NCI-H460 (cell line): ENCODE measurements at regions not wholly inside any gene's neighbourhood (a gene's known extent, or its start where the extent isn't known, plus 50 kb on each side); places are given as distances from the start of the nearest gene placed in this dataset.

Source experiments
- DNase-seq: peaks from one replicate; pipeline ENCODE4 v3.0.0-alpha.2; 2016; ENCODE audit warnings: low read depth; ENCODE audit errors: extremely low read depth

GRCh38 chr6:21844120-21844917, 250.8 kb downstream of the SOX4 start:
- DNase-seq: no peak

- no peak for DNase-seq
These were observed 251.5 kb downstream of the SOX4 start for GRCh38 chr6:21845018-21845417.

GRCh38 chr6:21845439-21846140, 252.0 kb downstream of the SOX4 start:
- no peak for DNase-seq

- no peak for DNase-seq
These were observed 253.2 kb downstream of the SOX4 start for GRCh38 chr6:21846541-21847451.

GRCh38 chr6:21847711-21848480, 254.3 kb downstream of the SOX4 start:
- DNase-seq: no peak

- no peak for DNase-seq
These were observed 257.1 kb downstream of the SOX4 start for GRCh38 chr6:21850691-21851090.

GRCh38 chr6:21855811-21856455, 262.4 kb downstream of the SOX4 start:
- DNase-seq: no peak

GRCh38 chr6:21856456-21856825, 262.9 kb downstream of the SOX4 start:
- DNase-seq: no peak

GRCh38 chr6:21856844-21857243, 263.3 kb downstream of the SOX4 start:
- DNase-seq: no peak

- DNase-seq: no peak
These were observed 264.5 kb downstream of the SOX4 start for GRCh38 chr6:21858076-21858475.

GRCh38 chr6:21859193-21859735, 265.7 kb downstream of the SOX4 start:
- no peak for DNase-seq

GRCh38 chr6:21861942-21862341, 268.4 kb downstream of the SOX4 start:
- DNase-seq: no peak

GRCh38 chr6:21864206-21864605, 270.7 kb downstream of the SOX4 start:
- DNase-seq: no peak

- no peak for DNase-seq
These were observed 274.7 kb downstream of the SOX4 start for GRCh38 chr6:21868226-21868625.

GRCh38 chr6:21869085-21869771, 275.7 kb downstream of the SOX4 start:
- DNase-seq: no peak

- no peak for DNase-seq
These were observed 276.7 kb downstream of the SOX4 start for GRCh38 chr6:21870076-21870730.

- no peak for DNase-seq
These were observed 278.3 kb downstream of the SOX4 start for GRCh38 chr6:21871831-21872230.

GRCh38 chr6:21872749-21873148, 279.2 kb downstream of the SOX4 start:
- DNase-seq: no peak

GRCh38 chr6:21873562-21873961, 280.0 kb downstream of the SOX4 start:
- DNase-seq: no peak
